D721Med (cell line): ENCODE measurements at regions not wholly inside any gene's neighbourhood (a gene's known extent, or its start where the extent isn't known, plus 50 kb on each side); places are given as distances from the start of the nearest gene placed in this dataset.

Source experiments
- DNase-seq: peaks from one replicate; pipeline ENCODE4 v3.0.0; 2011; ENCODE audit warnings: low spot score; ENCODE audit not compliant: insufficient read length
- FAIRE-seq: peaks from 2 replicates; lab custom pipeline; 2011; peaks lifted over from hg19 to GRCh38; lab: Jason Lieb, UNC
- CTCF ChIP-seq: IDR thresholded peaks from 2 replicates; pipeline ENCODE4 v1.5.1; 2012; ENCODE audit warnings: mild to moderate bottlenecking, control low read depth; ENCODE audit not compliant: insufficient read depth; ENCODE audit errors: missing control alignments

GRCh38 chr7:18224138-18224537 lies 196.5 kb upstream of the PRPS1L1 start:
- FAIRE-seq, result no peak

GRCh38 chr7:18225067-18225466 lies 197.4 kb upstream of the PRPS1L1 start:
- FAIRE-seq, result no peak
- TF ChIP-seq CTCF, result no peak
- no peak for DNase-seq

More at GRCh38 chr7:18224138-18224537, 196.5 kb upstream of the PRPS1L1 start:
- no peak for TF ChIP-seq CTCF
- DNase-seq, result no peak

- DNase-seq (no peak), FAIRE-seq (no peak)
- no peak for TF ChIP-seq CTCF
These were observed 199.0 kb upstream of the PRPS1L1 start for GRCh38 chr7:18226598-18226997.

- no peak for DNase-seq
- FAIRE-seq, result no peak
- TF ChIP-seq CTCF, result no peak
These were observed 201.0 kb upstream of the PRPS1L1 start for GRCh38 chr7:18228686-18229085.

GRCh38 chr7:18230271-18230670 lies 202.6 kb upstream of the PRPS1L1 start:
- FAIRE-seq (no peak), DNase-seq (no peak)
- no peak for TF ChIP-seq CTCF

- FAIRE-seq, result no peak
- no peak for TF ChIP-seq CTCF
- no peak for DNase-seq
These were observed 204.2 kb upstream of the PRPS1L1 start for GRCh38 chr7:18231854-18232253.

GRCh38 chr7:18234519-18234918 lies 206.9 kb upstream of the PRPS1L1 start:
- TF ChIP-seq CTCF, result no peak
- FAIRE-seq (no peak), DNase-seq (no peak)
